ENCODE measurements at regions not wholly inside any gene's neighbourhood (a gene's known extent, or its start where the extent isn't known, plus 50 kb on each side); places are given as distances from the start of the nearest gene placed in this dataset.

DNA sequence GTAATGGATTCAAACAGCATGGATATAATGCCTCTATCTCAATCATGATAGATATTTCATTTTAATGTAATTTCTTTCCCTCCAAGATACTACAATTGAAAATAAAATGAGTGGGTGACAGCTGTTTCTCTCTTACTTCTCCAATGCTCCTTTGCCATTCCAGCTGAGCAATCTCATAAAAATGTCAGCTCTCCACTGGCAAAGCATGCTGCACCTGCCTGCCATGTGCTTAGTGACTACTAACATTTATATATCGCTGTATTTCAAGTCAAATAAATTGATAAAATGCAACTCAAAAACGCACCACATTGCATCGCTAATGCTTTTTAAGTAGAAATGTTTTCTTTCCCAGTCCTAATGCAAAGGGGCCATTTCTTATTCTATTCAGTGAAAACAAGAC, 1093.9 kb downstream of the CBLN2 start:
- intact Hi-C loops (cut with micrococcal nuclease; ENCODE audit: unreplicated experiment): no loop called here
- no peak overlapping the region for H3K27ac ChIP-seq (ENCODE audit: low read depth, low read length, poor library complexity, severe bottlenecking)
- no peaks in the 10 kb centered on the region for H3K4me1 ChIP-seq (ENCODE audit: insufficient read depth, low read length, poor library complexity, severe bottlenecking)
- no peaks in the 10 kb centered on the region for H3K27me3 ChIP-seq (replicated peaks; ENCODE audit: insufficient read depth, low read depth, low read length, poor library complexity)
- CTCF ChIA-PET: no interaction called here
- POLR2A ChIA-PET (ENCODE audit: low non-redundant PET): no interaction called here
- no peak for DNase-seq (ENCODE audit: low spot score)
- H3K36me3 ChIP-seq (ENCODE audit: insufficient read depth, low read length, poor library complexity, severe bottlenecking): no peaks in the 10 kb centered on the region
- no peak for TF ChIP-seq EZH2 (IDR thresholded peaks at IDR 0.05; ENCODE audit: borderline replicate concordance, low read depth, low read length, poor library complexity, severe bottlenecking)
- TF ChIP-seq, protein P1, sequence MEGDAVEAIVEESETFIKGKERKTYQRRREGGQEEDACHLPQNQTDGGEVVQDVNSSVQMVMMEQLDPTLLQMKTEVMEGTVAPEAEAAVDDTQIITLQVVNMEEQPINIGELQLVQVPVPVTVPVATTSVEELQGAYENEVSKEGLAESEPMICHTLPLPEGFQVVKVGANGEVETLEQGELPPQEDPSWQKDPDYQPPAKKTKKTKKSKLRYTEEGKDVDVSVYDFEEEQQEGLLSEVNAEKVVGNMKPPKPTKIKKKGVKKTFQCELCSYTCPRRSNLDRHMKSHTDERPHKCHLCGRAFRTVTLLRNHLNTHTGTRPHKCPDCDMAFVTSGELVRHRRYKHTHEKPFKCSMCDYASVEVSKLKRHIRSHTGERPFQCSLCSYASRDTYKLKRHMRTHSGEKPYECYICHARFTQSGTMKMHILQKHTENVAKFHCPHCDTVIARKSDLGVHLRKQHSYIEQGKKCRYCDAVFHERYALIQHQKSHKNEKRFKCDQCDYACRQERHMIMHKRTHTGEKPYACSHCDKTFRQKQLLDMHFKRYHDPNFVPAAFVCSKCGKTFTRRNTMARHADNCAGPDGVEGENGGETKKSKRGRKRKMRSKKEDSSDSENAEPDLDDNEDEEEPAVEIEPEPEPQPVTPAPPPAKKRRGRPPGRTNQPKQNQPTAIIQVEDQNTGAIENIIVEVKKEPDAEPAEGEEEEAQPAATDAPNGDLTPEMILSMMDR (conservative IDR thresholded peaks at IDR 0.05; ENCODE audit: low read depth, low read length): no peak
- no TSS peak for BruUV-seq (replicated peaks)
- H3K9me3 ChIP-seq (ENCODE audit: low read depth, low read length, poor library complexity, severe bottlenecking): no peaks in the 10 kb centered on the region
- no peak overlapping the region for H3K4me3 ChIP-seq (ENCODE audit: low read depth, low read length, poor library complexity, severe bottlenecking)

DNA sequence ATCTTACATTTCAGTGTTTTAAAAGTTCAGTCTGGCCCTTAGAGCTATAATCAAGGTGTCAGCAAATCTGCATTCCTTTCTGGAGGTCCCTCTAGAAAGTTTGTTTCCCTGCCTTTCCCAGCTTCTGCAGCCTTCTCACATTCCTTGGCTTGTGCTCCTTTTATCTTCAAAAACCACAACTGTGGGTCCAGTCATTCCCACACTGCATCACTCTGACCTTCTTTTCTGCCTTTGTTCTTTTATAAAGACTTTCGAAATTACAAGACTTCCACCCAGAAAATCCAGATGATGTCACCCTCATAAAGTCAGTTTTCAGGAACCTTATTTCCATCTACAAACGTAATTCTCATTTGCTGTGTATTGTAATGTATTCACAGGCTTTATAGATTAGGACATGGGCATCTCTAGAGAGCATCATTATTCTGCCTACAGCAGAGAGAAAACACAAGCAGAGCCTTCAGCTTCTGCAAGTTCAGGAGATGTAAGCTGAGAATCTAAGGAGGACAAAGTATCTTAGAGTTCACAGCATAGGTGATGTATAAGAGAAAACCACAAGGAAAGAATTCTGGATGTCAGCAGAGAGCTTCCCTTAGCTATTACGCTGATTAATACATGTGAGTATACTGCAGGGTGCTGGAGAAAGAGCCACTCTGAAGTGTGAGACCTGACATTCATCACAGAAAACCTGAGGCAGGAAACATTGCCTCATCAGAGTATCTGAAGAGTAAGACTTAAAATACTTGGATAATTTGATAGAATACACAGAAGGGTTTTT, 1100.2 kb downstream of the CBLN2 start:
- no peaks in the 10 kb centered on the region for H3K4me1 ChIP-seq (ENCODE audit: insufficient read depth, low read length, poor library complexity, severe bottlenecking)
- TF ChIP-seq, protein P1 (conservative IDR thresholded peaks at IDR 0.05; ENCODE audit: low read depth, low read length): no peak
- no peak for TF ChIP-seq EZH2 (IDR thresholded peaks at IDR 0.05; ENCODE audit: borderline replicate concordance, low read depth, low read length, poor library complexity, severe bottlenecking)
- no peak overlapping the region for H3K4me3 ChIP-seq (ENCODE audit: low read depth, low read length, poor library complexity, severe bottlenecking)
- ChIA-PET CTCF (no interaction called here), POLR2A (ENCODE audit: low non-redundant PET) (interaction anchor here (0.6 kb wide), 1 partner anchor 30 kb away, joined by 3 read pairs; no protein-coding TSS in a partner anchor)
- H3K36me3 ChIP-seq (ENCODE audit: insufficient read depth, low read length, poor library complexity, severe bottlenecking): no peaks in the 10 kb centered on the region
- no peaks in the 10 kb centered on the region for H3K27me3 ChIP-seq (replicated peaks; ENCODE audit: insufficient read depth, low read depth, low read length, poor library complexity)
- no TSS peak for BruUV-seq (replicated peaks)
- no peaks in the 10 kb centered on the region for H3K9me3 ChIP-seq (ENCODE audit: low read depth, low read length, poor library complexity, severe bottlenecking)
- no peak for DNase-seq (ENCODE audit: low spot score)
- no peak overlapping the region for H3K27ac ChIP-seq (ENCODE audit: low read depth, low read length, poor library complexity, severe bottlenecking)
- intact Hi-C loops (cut with micrococcal nuclease; ENCODE audit: unreplicated experiment): no loop called here

DNA sequence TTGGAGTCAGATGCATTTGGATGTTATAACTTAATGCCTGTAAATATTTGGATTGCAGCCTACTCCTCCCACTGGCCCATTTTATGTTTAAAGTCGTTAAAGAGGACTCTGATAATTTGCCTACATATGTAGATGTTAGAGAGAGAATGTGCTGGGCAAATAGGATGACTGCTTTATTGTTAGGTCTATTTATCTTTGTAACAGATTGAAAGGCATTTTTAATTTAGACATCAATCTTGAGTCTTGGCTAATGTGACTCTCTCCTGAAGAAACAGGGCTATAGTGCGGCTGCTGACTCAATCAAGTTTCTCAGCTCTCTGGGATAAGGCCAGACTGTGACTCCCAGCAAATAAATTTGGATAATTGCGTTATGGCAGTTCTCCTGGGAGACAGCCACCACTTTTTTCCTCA, 1101.4 kb downstream of the CBLN2 start:
- intact Hi-C loops (cut with micrococcal nuclease; ENCODE audit: unreplicated experiment): no loop called here
- no peak overlapping the region for H3K27ac ChIP-seq (ENCODE audit: low read depth, low read length, poor library complexity, severe bottlenecking)
- no peaks in the 10 kb centered on the region for H3K36me3 ChIP-seq (ENCODE audit: insufficient read depth, low read length, poor library complexity, severe bottlenecking)
- POLR2A ChIA-PET (ENCODE audit: low non-redundant PET): no interaction called here
- CTCF ChIA-PET: no interaction called here
- no peaks in the 10 kb centered on the region for H3K9me3 ChIP-seq (ENCODE audit: low read depth, low read length, poor library complexity, severe bottlenecking)
- TF ChIP-seq EZH2 (IDR thresholded peaks at IDR 0.05; ENCODE audit: borderline replicate concordance, low read depth, low read length, poor library complexity, severe bottlenecking): no peak
- TF ChIP-seq, protein P1 (conservative IDR thresholded peaks at IDR 0.05; ENCODE audit: low read depth, low read length): no peak
- no peak overlapping the region for H3K4me3 ChIP-seq (ENCODE audit: low read depth, low read length, poor library complexity, severe bottlenecking)
- no peak for DNase-seq (ENCODE audit: low spot score)
- no peaks in the 10 kb centered on the region for H3K4me1 ChIP-seq (ENCODE audit: insufficient read depth, low read length, poor library complexity, severe bottlenecking)
- BruUV-seq (replicated peaks): no TSS peak
- H3K27me3 ChIP-seq (replicated peaks; ENCODE audit: insufficient read depth, low read depth, low read length, poor library complexity): no peaks in the 10 kb centered on the region

Measured in A673 (cell line).